GM10266 (cell line): ENCODE measurements at regions not wholly inside any gene's neighbourhood (a gene's known extent, or its start where the extent isn't known, plus 50 kb on each side); places are given as distances from the start of the nearest gene placed in this dataset.

Source experiments
- DNase-seq: peaks from one replicate; pipeline ENCODE4 v3.0.0; 2012; ENCODE audit errors: extremely low spot score
- CTCF ChIP-seq: IDR thresholded peaks from 2 replicates; pipeline ENCODE4 v1.5.1; 2012; ENCODE audit warnings: mild to moderate bottlenecking, low read depth; ENCODE audit not compliant: control insufficient read depth, insufficient read depth; ENCODE audit errors: missing control alignments

DNA sequence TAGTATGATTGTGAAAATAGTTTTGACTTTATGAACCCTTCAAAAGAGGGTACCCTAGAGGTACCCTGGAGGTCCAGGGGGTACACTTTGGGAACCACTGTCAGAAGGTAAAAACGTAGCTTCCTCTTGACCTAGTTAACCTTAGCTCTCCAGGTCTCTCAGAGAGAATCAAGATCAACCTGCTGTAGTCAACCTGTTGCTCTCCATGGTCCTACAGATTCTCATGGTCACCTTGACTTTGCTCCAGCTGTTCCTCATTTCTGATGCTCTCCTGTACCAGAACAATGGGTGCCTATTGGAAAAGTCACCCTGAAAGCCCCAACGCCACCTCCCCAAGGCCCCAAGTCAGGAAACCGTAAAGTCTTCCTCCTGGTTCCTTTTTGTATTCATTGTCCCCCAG, 294.4 kb upstream of the CDH4 start:
- no peak for DNase-seq
- TF ChIP-seq CTCF: no peak

GRCh38 chr20:60959971-60960370, 292.1 kb upstream of the CDH4 start:
- no peak for TF ChIP-seq CTCF

GRCh38 chr20:60960500-60960899, 291.6 kb upstream of the CDH4 start:
- no peak for DNase-seq
- TF ChIP-seq CTCF: no peak

More at GRCh38 chr20:60959971-60960370, 292.1 kb upstream of the CDH4 start:
- no peak for DNase-seq

GRCh38 chr20:60961551-60961950, 290.5 kb upstream of the CDH4 start:
- DNase-seq: no peak
- TF ChIP-seq CTCF: no peak

- no peak for TF ChIP-seq CTCF
- DNase-seq: no peak
Observed at GRCh38 chr20:60962367-60963045, 289.6 kb upstream of the CDH4 start.

DNA sequence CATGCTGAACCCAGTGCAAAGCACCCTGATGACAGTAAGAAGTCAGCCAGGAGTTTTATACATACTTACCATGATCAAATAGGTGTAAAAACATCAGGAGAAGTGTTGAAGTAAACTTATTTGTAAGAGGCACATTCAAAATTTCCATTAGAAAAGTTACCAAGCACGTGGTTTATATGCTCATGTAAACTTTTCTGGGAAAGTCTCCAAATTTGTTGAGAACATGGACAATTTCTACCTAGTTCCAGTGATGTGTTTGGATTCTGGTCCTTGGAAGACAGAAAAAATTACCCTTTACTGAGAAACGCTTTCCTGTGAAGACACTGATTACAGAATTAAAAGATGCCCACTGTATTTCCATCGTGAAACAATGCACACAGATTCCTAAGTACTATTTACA, 288.9 kb upstream of the CDH4 start:
- no peak for TF ChIP-seq CTCF
- DNase-seq: no peak

DNA sequence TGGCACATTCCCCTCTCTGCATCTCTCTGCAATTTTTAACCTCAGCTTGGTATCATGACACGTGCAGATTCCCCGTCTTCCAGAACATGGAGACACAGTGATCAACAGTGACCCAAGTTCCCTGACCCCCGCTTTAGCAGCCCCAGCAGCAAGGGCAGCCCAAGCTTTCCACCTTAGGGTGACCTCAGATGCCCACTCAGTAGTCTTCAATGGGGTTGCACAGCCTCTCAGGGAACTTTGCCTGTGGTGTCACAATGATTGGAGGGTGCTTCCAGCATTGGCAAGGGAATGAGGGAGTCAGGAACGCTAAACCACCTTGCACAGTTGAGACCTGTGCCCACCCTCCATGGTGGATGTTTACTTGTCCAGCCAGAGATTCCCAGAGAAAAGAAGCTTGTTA, 287.1 kb upstream of the CDH4 start:
- no peak for DNase-seq
- TF ChIP-seq CTCF: no peak
